Mesenchymal stem cell (in vitro differentiated cells and primary cell): ENCODE measurements at regions not wholly inside any gene's neighbourhood (a gene's known extent, or its start where the extent isn't known, plus 50 kb on each side); places are given as distances from the start of the nearest gene placed in this dataset. TPM values are rescaled to one million over a fixed set of nuclear protein-coding genes. Genes with fewer than 3 reads are reported as not detected.

Experiments used
- DNase-seq: peaks from one replicate; pipeline ENCODE4 v3.0.0-alpha.2; 2013
- H2AFZ ChIP-seq: one replicate; pipeline ENCODE4 v1.6.1; 2013; ENCODE audit warnings: low read depth, mild to moderate bottlenecking, control low read depth, inconsistent platforms, low read length, moderate library complexity
- H2AK5ac ChIP-seq: 2 replicates; pipeline ENCODE4 v1.6.1; 2013; ENCODE audit warnings: low read length, moderate library complexity, mild to moderate bottlenecking, inconsistent platforms; ENCODE audit not compliant: severe bottlenecking
- H2BK120ac ChIP-seq: one replicate; pipeline ENCODE4 v1.6.1; 2013; ENCODE audit warnings: low read depth, mild to moderate bottlenecking, inconsistent platforms, low read length, moderate library complexity
- H2BK12ac ChIP-seq, 2 experiments: one replicate each; pipeline ENCODE4 v1.6.1; 2013; ENCODE audit warnings: inconsistent platforms in 2 of 2, low read length in 2 of 2, mild to moderate bottlenecking in 2 of 2, moderate library complexity in 2 of 2, control low read depth in 1 of 2
- H2BK15ac ChIP-seq: one replicate; pipeline ENCODE4 v1.6.1; 2013; ENCODE audit warnings: mild to moderate bottlenecking, low read depth, inconsistent platforms; ENCODE audit not compliant: poor library complexity, severe bottlenecking
- H2BK5ac ChIP-seq: 2 replicates; pipeline ENCODE4 v1.6.1; 2013; ENCODE audit warnings: low read depth, mild to moderate bottlenecking, low read length, control low read depth, inconsistent platforms; ENCODE audit not compliant: poor library complexity, severe bottlenecking
- H3K14ac ChIP-seq, 2 experiments: one replicate each; pipeline ENCODE4 v1.6.1; 2013; ENCODE audit warnings: inconsistent platforms in 2 of 2, low read length in 2 of 2, control low read depth in 1 of 2, mild to moderate bottlenecking in 1 of 2, moderate library complexity in 1 of 2
- H3K18ac ChIP-seq, 2 experiments: one replicate each; pipeline ENCODE4 v1.6.1; 2013; ENCODE audit warnings: inconsistent platforms in 2 of 2, low read length in 2 of 2, control low read depth in 1 of 2, low read depth in 1 of 2, mild to moderate bottlenecking in 1 of 2
- H3K23ac ChIP-seq, 2 experiments: one replicate each; pipeline ENCODE4 v1.6.1; 2013; ENCODE audit warnings: inconsistent platforms in 2 of 2, low read length in 2 of 2, mild to moderate bottlenecking in 2 of 2, moderate library complexity in 2 of 2, control low read depth in 1 of 2
- H3K27ac ChIP-seq: 2 replicates; pipeline ENCODE4 v1.5.1; 2013; ENCODE audit warnings: mild to moderate bottlenecking, moderate library complexity, low read length, control low read depth, inconsistent platforms; ENCODE audit not compliant: poor library complexity, severe bottlenecking
- H3K27me3 ChIP-seq, 2 experiments: 2 replicates each; pipeline versions ENCODE4 v1.6.1 to v1.7.0; 2013; ENCODE audit warnings: low read length in 2 of 2, mild to moderate bottlenecking in 2 of 2, moderate library complexity in 2 of 2, control low read depth in 1 of 2, inconsistent platforms in 1 of 2; ENCODE audit not compliant: control insufficient read depth in 1 of 2, insufficient read depth in 1 of 2
- H3K36me3 ChIP-seq, 2 experiments: 2 replicates each; pipeline versions ENCODE4 v1.6.1 to v1.7.0; 2013; ENCODE audit warnings: low read length in 2 of 2, control low read depth in 1 of 2, inconsistent platforms in 1 of 2, low read depth in 1 of 2, mild to moderate bottlenecking in 1 of 2; ENCODE audit not compliant: insufficient read depth in 2 of 2, control insufficient read depth in 1 of 2
- H3K4ac ChIP-seq, 2 experiments: one replicate each; pipeline ENCODE4 v1.6.1; 2013; ENCODE audit warnings: inconsistent platforms in 2 of 2, low read length in 2 of 2, mild to moderate bottlenecking in 2 of 2, moderate library complexity in 2 of 2, control low read depth in 1 of 2, low read depth in 1 of 2
- H3K4me1 ChIP-seq: 2 replicates; pipeline ENCODE4 v1.6.1; 2013; ENCODE audit warnings: low read depth, low read length, control low read depth; ENCODE audit not compliant: control insufficient read depth, insufficient read depth
- H3K4me2 ChIP-seq: 2 replicates; pipeline ENCODE4 v1.6.1; 2013; ENCODE audit warnings: low read length, mild to moderate bottlenecking, inconsistent platforms; ENCODE audit not compliant: poor library complexity, severe bottlenecking
- H3K4me3 ChIP-seq, 2 experiments: 2 replicates each; pipeline versions ENCODE4 v1.5.1 to v1.7.0; 2013; ENCODE audit warnings: low read length in 2 of 2, mild to moderate bottlenecking in 2 of 2, control low read depth in 1 of 2, low read depth in 1 of 2; ENCODE audit not compliant: insufficient read depth in 1 of 2
- H3K79me1 ChIP-seq: replicated peaks from 2 replicates; pipeline ENCODE4 v1.6.1; 2013; ENCODE audit warnings: mild to moderate bottlenecking, control low read depth, low read length, inconsistent platforms; ENCODE audit not compliant: poor library complexity, severe bottlenecking
- H3K9ac ChIP-seq: 2 replicates; pipeline ENCODE4 v1.7.0; 2013; ENCODE audit warnings: mild to moderate bottlenecking, low read length, moderate library complexity
- H3K9me3 ChIP-seq: 2 replicates; pipeline ENCODE4 v1.7.0; 2013; ENCODE audit warnings: mild to moderate bottlenecking, low read length; ENCODE audit not compliant: control insufficient read depth
- H4K8ac ChIP-seq: one replicate; pipeline ENCODE4 v1.6.1; 2013; ENCODE audit warnings: inconsistent platforms, mild to moderate bottlenecking, low read length, moderate library complexity
- H4K91ac ChIP-seq: one replicate; pipeline ENCODE4 v1.6.1; 2013; ENCODE audit warnings: mild to moderate bottlenecking, low read length, inconsistent platforms
- WGBS: methylation state at CpG from one replicate; pipeline ENCODE4 v1.1.7; 2013; ENCODE audit warnings: mixed read lengths; 5-methylcytosine and 5-hydroxymethylcytosine counted together
- small RNA-seq: library from polyadenylated mRNA; stranded (forward); fragments of <200 nt; extraction: miRNeasy Mini kit (QIAGEN cat#:217004); gene quantifications from one replicate; pipeline ENCODE3, GENCODE V24; 2013; ENCODE audit warnings: low read depth

DNA sequence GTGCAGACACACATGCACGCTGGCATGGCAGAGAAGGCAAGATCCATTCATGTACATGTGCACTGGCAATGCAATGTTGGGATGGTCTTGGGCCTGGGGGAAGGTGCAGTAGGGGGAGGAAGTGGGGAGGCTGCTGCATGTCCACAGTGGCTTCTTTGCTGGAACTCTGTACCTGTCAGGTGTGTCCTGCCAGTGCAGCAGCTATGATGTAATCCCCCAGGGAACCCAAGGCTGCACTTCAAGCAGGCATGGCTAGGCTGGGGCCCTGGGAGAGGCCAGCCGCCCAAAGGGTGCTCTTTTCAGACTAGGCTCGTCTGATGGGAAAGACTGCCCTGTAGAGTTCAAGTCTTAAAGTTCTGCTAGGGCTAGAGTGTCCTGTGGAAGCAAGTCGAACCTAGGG is 1304.0 kb downstream of the FAM133A start:
- no peaks in the 10 kb centered on the region for H3K9me3 ChIP-seq
- no peaks in the 10 kb centered on the region for H3K27me3 ChIP-seq
- H3K4me3 ChIP-seq = no peak overlapping the region
- no peaks in the 10 kb centered on the region for H3K4me1 ChIP-seq
- DNase-seq = no peak
- no peak overlapping the region for H2AK5ac ChIP-seq
- peak overlapping the region; percentile 52 for H4K91ac ChIP-seq
- no peak overlapping the region for H3K27ac ChIP-seq
- 73% methylated on average over 3 of the region's 4 CpGs for WGBS
- no peak overlapping the region for H2BK120ac ChIP-seq
- no peak overlapping the region for H2BK5ac ChIP-seq
- no peak overlapping the region for H3K4ac ChIP-seq
- no peaks in the 10 kb centered on the region for H3K36me3 ChIP-seq
- H2BK12ac ChIP-seq = no peak overlapping the region
- H4K8ac ChIP-seq = no peak overlapping the region
- H3K14ac ChIP-seq = no peak overlapping the region
- no peak overlapping the region for H2BK15ac ChIP-seq
- no peak overlapping the region for H3K23ac ChIP-seq
- no peak overlapping the region for H3K18ac ChIP-seq
- H3K79me1 ChIP-seq = no peaks in the 10 kb centered on the region
- no peak overlapping the region for H3K9ac ChIP-seq
- no peak overlapping the region for H2AFZ ChIP-seq
- H3K4me2 ChIP-seq = no peak overlapping the region

Small RNA genes lying in the stretch of these regions (small RNA-seq; reads per million reads assigned to genes)
- gene RF00019 = not detected
